Glutamatergic neuron (in vitro differentiated cells): ENCODE measurements at regions not wholly inside any gene's neighbourhood (a gene's known extent, or its start where the extent isn't known, plus 50 kb on each side); places are given as distances from the start of the nearest gene placed in this dataset.
"Not testable (repeated sequence)": the region's sequence is repeated elsewhere in the genome, so short reads cannot be mapped to it uniquely, and the experiment has no call there.

ENCODE experiments used
- DNase-seq: peaks from one replicate; pipeline ENCODE4 v3.0.0; 2022
- H3K27ac Mint-ChIP-seq: one replicate; pipeline ENCODE4 v1.8.0; 2020; ENCODE audit warnings: mild to moderate bottlenecking, mixed read lengths, inconsistent platforms; ENCODE audit not compliant: unreplicated experiment
- H3K27me3 Mint-ChIP-seq: one replicate; pipeline ENCODE4 v1.8.0; 2020; ENCODE audit warnings: mild to moderate bottlenecking, moderate library complexity, mixed read lengths, inconsistent platforms; ENCODE audit not compliant: unreplicated experiment
- H3K36me3 Mint-ChIP-seq: one replicate; pipeline ENCODE4 v1.8.0; 2020; ENCODE audit warnings: mild to moderate bottlenecking, mixed read lengths, inconsistent platforms; ENCODE audit not compliant: unreplicated experiment
- H3K4me1 Mint-ChIP-seq: one replicate; pipeline ENCODE4 v1.8.0; 2020; ENCODE audit warnings: mild to moderate bottlenecking, low read depth, mixed read lengths, inconsistent platforms; ENCODE audit not compliant: unreplicated experiment
- H3K4me3 Mint-ChIP-seq: one replicate; pipeline ENCODE4 v1.8.0; 2020; ENCODE audit warnings: mild to moderate bottlenecking, mixed read lengths, inconsistent platforms; ENCODE audit not compliant: unreplicated experiment
- H3K9me3 Mint-ChIP-seq: one replicate; pipeline ENCODE4 v1.8.0; 2020; ENCODE audit warnings: mild to moderate bottlenecking, moderate library complexity, mixed read lengths, inconsistent platforms; ENCODE audit not compliant: unreplicated experiment
- TF ChIP-seq, protein P1 (sequence below): fragments of 200-600 bp; sonication (generic); IDR thresholded peaks from one replicate; pipeline ENCODE4 v1.5.0; 2021; ENCODE audit not compliant: partially characterized antibody, unreplicated experiment

DNA sequence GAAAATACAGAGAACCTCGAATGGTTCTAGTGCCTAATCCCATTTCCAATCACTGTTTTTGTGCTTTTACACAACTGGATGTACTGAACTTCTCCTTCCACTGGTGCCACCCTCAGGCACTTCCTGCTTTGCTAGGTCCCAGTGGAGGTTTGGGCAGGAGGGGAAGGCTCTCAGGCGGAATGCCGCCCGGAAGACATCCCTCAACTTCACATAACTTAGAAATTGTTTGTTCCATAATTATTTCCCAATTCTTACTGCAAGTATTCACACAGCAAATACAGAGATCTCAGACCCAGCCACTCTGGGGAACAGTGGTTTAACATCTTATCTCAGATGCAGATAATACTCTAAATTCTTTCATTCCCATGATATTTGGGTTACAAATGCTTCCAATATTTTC is 195.7 kb upstream of the IPO5 start:
- Mint-ChIP-seq H3K4me1 (peaks cover 4% of the 10 kb centered on the region), H3K4me3 (no peak overlapping the region), H3K36me3 (peaks cover 4% of the 10 kb centered on the region), H3K27ac (no peak overlapping the region), H3K9me3 (no peaks in the 10 kb centered on the region), H3K27me3 (no peaks in the 10 kb centered on the region)
- DNase-seq = no peak
- TF ChIP-seq, protein P1, sequence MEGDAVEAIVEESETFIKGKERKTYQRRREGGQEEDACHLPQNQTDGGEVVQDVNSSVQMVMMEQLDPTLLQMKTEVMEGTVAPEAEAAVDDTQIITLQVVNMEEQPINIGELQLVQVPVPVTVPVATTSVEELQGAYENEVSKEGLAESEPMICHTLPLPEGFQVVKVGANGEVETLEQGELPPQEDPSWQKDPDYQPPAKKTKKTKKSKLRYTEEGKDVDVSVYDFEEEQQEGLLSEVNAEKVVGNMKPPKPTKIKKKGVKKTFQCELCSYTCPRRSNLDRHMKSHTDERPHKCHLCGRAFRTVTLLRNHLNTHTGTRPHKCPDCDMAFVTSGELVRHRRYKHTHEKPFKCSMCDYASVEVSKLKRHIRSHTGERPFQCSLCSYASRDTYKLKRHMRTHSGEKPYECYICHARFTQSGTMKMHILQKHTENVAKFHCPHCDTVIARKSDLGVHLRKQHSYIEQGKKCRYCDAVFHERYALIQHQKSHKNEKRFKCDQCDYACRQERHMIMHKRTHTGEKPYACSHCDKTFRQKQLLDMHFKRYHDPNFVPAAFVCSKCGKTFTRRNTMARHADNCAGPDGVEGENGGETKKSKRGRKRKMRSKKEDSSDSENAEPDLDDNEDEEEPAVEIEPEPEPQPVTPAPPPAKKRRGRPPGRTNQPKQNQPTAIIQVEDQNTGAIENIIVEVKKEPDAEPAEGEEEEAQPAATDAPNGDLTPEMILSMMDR = no peak

DNA sequence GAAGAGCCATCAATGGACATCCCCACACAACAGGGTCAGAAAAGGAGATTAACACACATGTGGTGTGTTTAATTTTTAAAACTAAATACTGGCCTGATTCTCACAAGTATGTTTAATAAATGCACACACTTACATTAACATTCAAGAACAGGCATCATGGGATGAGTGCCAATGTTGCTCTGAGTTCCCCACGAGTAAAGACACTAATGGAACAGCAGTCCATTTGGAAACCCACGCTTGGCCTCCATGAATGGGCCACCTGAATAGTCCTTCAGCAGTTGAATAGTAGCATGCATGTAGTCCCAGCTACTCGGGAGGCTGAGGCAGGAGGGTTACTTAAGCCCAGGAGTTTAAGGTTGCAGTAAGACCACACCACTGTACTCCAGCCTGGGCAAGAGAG is 195.2 kb upstream of the IPO5 start:
- TF ChIP-seq, protein P1 = no peak
- DNase-seq = no peak
- Mint-ChIP-seq H3K27ac (no peak overlapping the region), H3K4me1 (no peaks in the 10 kb centered on the region), H3K27me3 (no peaks in the 10 kb centered on the region), H3K9me3 (no peaks in the 10 kb centered on the region), H3K4me3 (no peak overlapping the region), H3K36me3 (peaks cover 4% of the 10 kb centered on the region)

DNA sequence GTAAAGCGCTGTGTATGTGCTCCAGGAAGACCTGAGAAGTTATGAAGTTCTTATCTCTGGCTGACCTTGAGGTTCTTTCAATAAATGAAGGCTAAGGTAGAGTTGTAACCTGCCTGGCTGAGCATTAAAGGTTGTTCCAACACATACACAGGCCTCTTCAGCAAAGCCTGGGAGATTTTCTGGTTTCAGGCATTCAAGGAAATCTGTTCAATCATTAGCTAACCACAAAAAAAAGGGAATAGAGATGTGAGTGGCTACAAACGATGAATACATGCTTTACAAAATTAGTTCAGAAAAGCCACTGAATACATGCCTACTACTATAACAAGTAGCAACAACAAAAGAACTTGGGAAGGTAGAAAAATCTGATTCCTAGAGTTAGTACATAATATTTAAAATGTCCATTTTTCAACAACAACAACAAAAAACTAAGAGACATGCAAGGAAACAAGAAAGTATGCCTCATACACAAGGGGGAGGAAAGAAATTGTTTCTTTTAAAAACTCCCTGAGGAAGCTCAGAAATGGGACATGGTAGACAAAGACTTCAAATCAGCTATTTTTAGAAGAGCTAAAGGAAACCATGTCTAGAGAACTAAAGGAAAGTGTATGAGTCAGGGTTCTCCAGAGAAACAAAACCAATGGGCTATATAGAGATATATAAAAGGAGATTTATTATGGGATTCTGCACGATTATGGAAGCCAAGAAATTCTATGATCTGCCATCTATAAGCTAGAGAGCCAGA is 191.5 kb upstream of the IPO5 start:
- TF ChIP-seq, protein P1 = no peak
- no peaks in the 10 kb centered on the region for H3K27me3 Mint-ChIP-seq
- peaks cover 9% of the 10 kb centered on the region for H3K36me3 Mint-ChIP-seq
- no peak overlapping the region for H3K4me3 Mint-ChIP-seq
- H3K27ac Mint-ChIP-seq = no peak overlapping the region
- H3K4me1 Mint-ChIP-seq = no peaks in the 10 kb centered on the region
- H3K9me3 Mint-ChIP-seq = no peaks in the 10 kb centered on the region
- no peak for DNase-seq

DNA sequence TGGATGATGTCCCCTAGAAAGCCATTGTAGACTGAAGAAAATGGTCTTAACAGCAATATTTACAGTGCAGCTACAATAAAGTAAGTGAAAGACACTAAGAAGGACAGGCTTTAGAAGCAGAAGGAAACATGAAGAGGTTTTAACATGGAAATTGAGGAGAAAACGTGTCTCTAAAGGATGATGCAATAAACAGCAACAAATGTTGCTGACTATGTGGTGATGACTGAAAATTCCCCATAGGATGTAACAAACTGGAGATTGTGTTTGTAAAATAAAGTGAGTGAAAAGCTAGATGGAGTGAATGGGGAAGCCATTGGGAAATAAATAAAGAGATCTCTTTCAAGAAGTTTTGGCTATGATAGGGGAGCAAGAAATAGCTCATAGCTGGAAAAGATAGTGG is 186.7 kb upstream of the IPO5 start:
- H3K4me1 Mint-ChIP-seq = no peaks in the 10 kb centered on the region
- no peaks in the 10 kb centered on the region for H3K9me3 Mint-ChIP-seq
- no peak for DNase-seq
- H3K36me3 Mint-ChIP-seq = peaks cover 20% of the 10 kb centered on the region
- no peak overlapping the region for H3K4me3 Mint-ChIP-seq
- TF ChIP-seq, protein P1 = no peak
- peaks cover 2% of the 10 kb centered on the region for H3K27me3 Mint-ChIP-seq
- no peak overlapping the region for H3K27ac Mint-ChIP-seq

DNA sequence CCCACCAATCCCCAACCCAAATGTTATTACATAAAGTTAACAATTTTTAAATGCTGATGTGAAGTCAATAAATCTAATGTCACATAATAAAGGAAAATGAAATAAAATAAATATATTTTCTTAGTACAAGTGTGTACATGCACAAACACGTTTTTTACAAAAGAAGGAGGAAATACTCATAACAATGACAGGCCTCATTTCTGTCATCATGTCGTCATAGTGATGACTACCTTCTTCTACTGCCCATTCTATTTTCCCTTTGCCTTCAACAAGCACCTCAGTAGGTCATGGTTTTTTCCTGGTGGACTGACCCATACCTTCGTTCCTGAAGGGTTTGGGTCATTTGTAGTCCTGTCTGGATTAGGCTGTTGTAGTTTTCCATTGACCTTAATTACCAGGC is 185.3 kb upstream of the IPO5 start:
- H3K4me3 Mint-ChIP-seq = no peak overlapping the region
- DNase-seq = no peak
- no peaks in the 10 kb centered on the region for H3K9me3 Mint-ChIP-seq

DNA sequence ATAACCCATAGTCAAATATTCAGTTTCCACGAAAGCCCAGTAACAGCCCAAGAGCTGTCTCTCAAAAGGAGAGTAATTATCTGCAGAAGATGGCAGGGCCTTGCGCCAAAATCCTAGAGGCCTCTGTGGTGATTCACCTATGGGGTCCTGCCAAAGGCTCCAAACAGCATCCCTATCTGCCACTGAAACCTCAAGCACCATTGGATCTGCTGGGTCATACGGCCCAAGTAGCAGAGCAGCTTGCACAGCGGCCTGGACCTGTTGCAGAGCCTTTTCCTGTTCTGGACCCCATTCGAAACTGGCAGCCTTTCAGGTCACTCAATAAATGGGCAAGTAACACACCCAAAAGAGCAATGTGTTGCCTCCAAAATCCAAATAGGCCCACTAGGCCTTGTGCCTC is 183.2 kb upstream of the IPO5 start:
- not testable (repeated sequence) for H3K9me3 Mint-ChIP-seq, H3K4me1 Mint-ChIP-seq, H3K27me3 Mint-ChIP-seq, H3K27ac Mint-ChIP-seq, DNase-seq, H3K4me3 Mint-ChIP-seq
- peaks cover 16% of the 10 kb centered on the region for H3K36me3 Mint-ChIP-seq

More for the DNA sequence above, 185.3 kb upstream of the IPO5 start:
- Mint-ChIP-seq H3K36me3 (peaks cover 16% of the 10 kb centered on the region), H3K4me1 (no peaks in the 10 kb centered on the region), H3K27me3 (peaks cover 2% of the 10 kb centered on the region), H3K27ac (no peak overlapping the region)
- TF ChIP-seq, protein P1 = no peak

DNA sequence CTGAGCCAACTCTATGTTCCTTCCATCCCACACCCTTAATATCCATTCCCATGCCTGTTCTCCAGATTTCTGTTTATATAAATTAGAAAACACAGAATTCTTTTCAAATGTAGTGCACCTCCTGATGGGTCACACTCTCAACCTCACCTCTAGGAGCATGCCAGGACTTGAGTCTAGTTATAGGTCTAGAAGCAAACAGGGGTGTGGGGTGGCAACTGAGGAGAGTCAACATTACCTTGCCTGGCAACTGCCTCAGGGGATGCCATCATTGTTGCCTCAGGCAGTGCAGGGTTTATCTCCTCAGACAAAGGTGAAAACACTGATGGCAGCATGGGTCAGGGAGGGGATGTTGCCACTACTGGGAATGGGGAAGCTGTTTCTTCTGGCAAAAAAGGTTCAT is 181.0 kb upstream of the IPO5 start:
- H3K27me3 Mint-ChIP-seq, DNase-seq, H3K9me3 Mint-ChIP-seq, H3K4me3 Mint-ChIP-seq, H3K27ac Mint-ChIP-seq, H3K4me1 Mint-ChIP-seq: not testable (repeated sequence)
- peaks cover 12% of the 10 kb centered on the region for H3K36me3 Mint-ChIP-seq

DNA sequence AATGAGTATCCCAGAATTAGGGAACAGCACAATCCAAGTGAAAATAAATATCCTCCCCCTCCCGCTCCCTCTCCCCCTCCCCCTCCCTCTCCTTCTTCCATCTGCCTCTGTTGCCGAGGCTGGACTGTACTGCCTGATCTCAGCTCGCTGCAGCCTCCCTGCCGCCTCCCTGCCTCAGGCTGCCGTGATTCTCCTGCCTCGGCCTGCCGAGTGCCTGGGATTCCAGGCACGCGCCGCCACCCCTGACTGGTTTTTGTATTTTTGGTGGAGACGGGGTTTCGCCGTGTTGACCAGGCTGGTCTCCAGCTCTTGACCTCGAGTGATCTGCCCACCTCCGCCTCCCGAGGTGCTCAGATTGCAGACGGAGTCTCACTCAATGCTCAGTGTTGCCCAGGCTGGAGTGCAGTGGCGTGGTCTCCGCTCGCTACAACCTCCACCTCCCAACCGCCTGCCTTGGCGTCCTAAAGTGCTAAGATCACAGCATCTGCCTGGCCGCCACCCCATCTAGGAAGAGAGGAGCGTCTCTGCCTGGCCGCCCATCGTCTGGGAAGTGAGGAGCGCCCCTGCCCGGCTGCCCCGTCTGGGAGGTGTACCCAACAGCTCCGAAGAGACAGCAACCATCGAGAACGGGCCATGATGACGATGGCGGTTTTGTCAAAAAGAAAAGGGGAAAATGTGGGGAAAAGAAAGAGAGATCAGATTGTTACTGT is 178.9 kb upstream of the IPO5 start:
- not testable (repeated sequence) for H3K4me1 Mint-ChIP-seq, H3K27me3 Mint-ChIP-seq, DNase-seq

More for the DNA sequence above, 178.9 kb upstream of the IPO5 start:
- H3K36me3 Mint-ChIP-seq = peaks cover 10% of the 10 kb centered on the region
- not testable (repeated sequence) for H3K27ac Mint-ChIP-seq, H3K4me3 Mint-ChIP-seq, H3K9me3 Mint-ChIP-seq
